ENCODE measurements at regions not wholly inside any gene's neighbourhood (a gene's known extent, or its start where the extent isn't known, plus 50 kb on each side); places are given as distances from the start of the nearest gene placed in this dataset.
A peak's percentile ranks its signal among the peaks of the same experiment; 100 is the strongest.

- 50% methylated on average over 1 of the region's 1 CpG for WGBS (ENCODE audit: insufficient coverage)
- H3K9me3 Mint-ChIP-seq = peaks cover 5 to 14% (median 9%) of the 10 kb centered on the region in 7 donors
Measured at GRCh38 chr13:109393045-109393444, 393.3 kb downstream of the IRS2 start.

GRCh38 chr13:109390391-109390790 is 396.0 kb downstream of the IRS2 start:
- Mint-ChIP-seq H3K4me3 (no peak overlapping the region), H3K27ac (peak overlapping the region; percentile 93 to 99 (median 97)), H3K4me1 (peaks cover 91% of the 10 kb centered on the region), H3K9me3 (peaks cover 5 to 14% (median 9%) of the 10 kb centered on the region in 7 donors), H3K36me3 (peaks cover 2 to 7% of the 10 kb centered on the region in 2 donors), H3K27me3 (ENCODE audit: low read depth in 3 of 3) (peaks cover under 1 to 2% (median 1%) of the 10 kb centered on the region in 3 donors)
- H3K79me2 ChIP-seq (ENCODE audit: insufficient read depth, low read length) = no peaks in the 10 kb centered on the region
- H3K36me3 ChIP-seq (replicated peaks in 1 of 2; ENCODE audit: control insufficient read depth in 1 of 2, insufficient read depth in 2 of 2, low read length in 2 of 2) = no peaks in the 10 kb centered on the region
- no peaks in the 10 kb centered on the region for H4K20me1 ChIP-seq (ENCODE audit: insufficient read depth, low read length)
- no peak overlapping the region for H2AFZ ChIP-seq (ENCODE audit: insufficient read depth, low read depth, low read length, poor library complexity, severe bottlenecking)
- H3K4me2 ChIP-seq (replicated peaks; ENCODE audit: extremely low read depth, low read length, poor library complexity, severe bottlenecking) = peak overlapping the region; percentile 41
- H3K27me3 ChIP-seq (ENCODE audit: control insufficient read depth in 2 of 2, insufficient read depth in 2 of 2, low read length in 2 of 2) = no peaks in the 10 kb centered on the region
- peak overlapping the region; percentile 73 to 89 for H3K27ac ChIP-seq (ENCODE audit: low read depth in 1 of 2, low read length in 2 of 2)
- no peak for TF ChIP-seq CTCF (IDR thresholded peaks at IDR 0.05)
- H3K9ac ChIP-seq (ENCODE audit: insufficient read depth, low read length, poor library complexity, severe bottlenecking) = no peak overlapping the region
- H3K4me3 ChIP-seq (replicated peaks in 1 of 3; ENCODE audit: low read depth in 2 of 3, low read length in 3 of 3) = peak overlapping the region in 1 of 3 experiments; percentile 35
- no CpG with 5 or more reads among the region's 2 CpGs for WGBS (ENCODE audit: insufficient coverage)
- H3K4me1 ChIP-seq (ENCODE audit: control insufficient read depth in 1 of 2, insufficient read depth in 2 of 2, low read length in 2 of 2) = peaks cover 71% of the 10 kb centered on the region in 2 donors
- intact Hi-C loops (cut with micrococcal nuclease) = no loop called here
- H3K9me3 ChIP-seq (replicated peaks in 1 of 2; ENCODE audit: control insufficient read depth in 1 of 2, insufficient read depth in 1 of 2, low read length in 2 of 2) = peaks cover 5 to 8% of the 10 kb centered on the region in 2 donors
- no peak for DNase-seq

More at GRCh38 chr13:109393045-109393444, 393.3 kb downstream of the IRS2 start:
- no peak overlapping the region for H3K4me2 ChIP-seq (replicated peaks; ENCODE audit: extremely low read depth, low read length, poor library complexity, severe bottlenecking)
- peaks cover 61 to 67% of the 10 kb centered on the region in 2 donors for H3K4me1 ChIP-seq (ENCODE audit: control insufficient read depth in 1 of 2, insufficient read depth in 2 of 2, low read length in 2 of 2)
- Mint-ChIP-seq H3K4me1 (peaks cover 90% of the 10 kb centered on the region), H3K27me3 (ENCODE audit: low read depth in 3 of 3) (peaks cover 0 to 2% (median 1%) of the 10 kb centered on the region in 3 donors), H3K27ac (peak overlapping the region; percentile 82 to 95 (median 87)), H3K36me3 (peaks cover 2 to 3% of the 10 kb centered on the region in 2 donors), H3K4me3 (no peak overlapping the region)
- H2AFZ ChIP-seq (ENCODE audit: insufficient read depth, low read depth, low read length, poor library complexity, severe bottlenecking) = no peak overlapping the region
- no peak overlapping the region for H3K9ac ChIP-seq (ENCODE audit: insufficient read depth, low read length, poor library complexity, severe bottlenecking)
- H3K9me3 ChIP-seq (replicated peaks in 1 of 2; ENCODE audit: control insufficient read depth in 1 of 2, insufficient read depth in 1 of 2, low read length in 2 of 2) = peaks cover 5 to 8% of the 10 kb centered on the region in 2 donors
- peak overlapping the region in 1 of 2 donors; percentile 78 for H3K27ac ChIP-seq (ENCODE audit: low read depth in 1 of 2, low read length in 2 of 2)
- no peak for TF ChIP-seq CTCF (IDR thresholded peaks at IDR 0.05)
- H3K27me3 ChIP-seq (ENCODE audit: control insufficient read depth in 2 of 2, insufficient read depth in 2 of 2, low read length in 2 of 2) = no peaks in the 10 kb centered on the region
- DNase-seq = peak in 1 of 3 donors; percentile 14
- H3K4me3 ChIP-seq (replicated peaks in 1 of 3; ENCODE audit: low read depth in 2 of 3, low read length in 3 of 3) = no peak overlapping the region
- no peaks in the 10 kb centered on the region for H3K36me3 ChIP-seq (replicated peaks in 1 of 2; ENCODE audit: control insufficient read depth in 1 of 2, insufficient read depth in 2 of 2, low read length in 2 of 2)
- no peaks in the 10 kb centered on the region for H3K79me2 ChIP-seq (ENCODE audit: insufficient read depth, low read length)
- intact Hi-C loops (cut with micrococcal nuclease) = no loop called here
- no peaks in the 10 kb centered on the region for H4K20me1 ChIP-seq (ENCODE audit: insufficient read depth, low read length)

Data from CD14-positive monocyte (primary cell).